Suprapubic skin (tissue), 4 donors: ENCODE measurements at regions not wholly inside any gene's neighbourhood (a gene's known extent, or its start where the extent isn't known, plus 50 kb on each side); places are given as distances from the start of the nearest gene placed in this dataset.

ENCODE experiments used
- DNase-seq, 2 donors: peaks; one replicate each; pipeline ENCODE4 v3.0.0-alpha.2; 2019; ENCODE audit warnings: low spot score in 2 of 2
- H3K27ac ChIP-seq: fragments of 200-600 bp; sonication (generic); one replicate; pipeline ENCODE4 v1.5.1; 2019
- H3K27me3 ChIP-seq: fragments of 200-600 bp; sonication (generic); one replicate; pipeline ENCODE4 v1.5.1; 2019
- H3K36me3 ChIP-seq: fragments of 200-600 bp; sonication (generic); one replicate; pipeline ENCODE4 v1.5.1; 2019
- H3K4me1 ChIP-seq: fragments of 200-600 bp; sonication (generic); one replicate; pipeline ENCODE4 v1.5.1; 2019
- H3K4me3 ChIP-seq: fragments of 200-600 bp; sonication (generic); one replicate; pipeline ENCODE4 v1.5.1; 2019; ENCODE audit warnings: mild to moderate bottlenecking
- H3K9me3 ChIP-seq: fragments of 200-600 bp; sonication (generic); one replicate; pipeline ENCODE4 v1.5.1; 2019
- CTCF ChIP-seq, 2 donors: fragments of 200-600 bp in 1 of 2; fragments of 450-650 bp in 1 of 2; sonication (generic) in 1 of 2; IDR thresholded peaks; one replicate each; pipeline ENCODE4 v1.5.1; 2016 to 2019; ENCODE audit warnings: antibody characterized with exemption in 2 of 2, mild to moderate bottlenecking in 1 of 2, moderate library complexity in 1 of 2
- EP300 ChIP-seq: sonication (generic); formaldehyde crosslinking; IDR thresholded peaks from one replicate; pipeline ENCODE4 v1.6.1; 2017; ENCODE audit warnings: antibody characterized with exemption
- POLR2A ChIP-seq, 2 donors: fragments of 450-650 bp; IDR thresholded peaks; one replicate each; pipeline ENCODE4 v1.6.1; 2017; ENCODE audit warnings: antibody characterized with exemption in 2 of 2, mild to moderate bottlenecking in 2 of 2, moderate library complexity in 2 of 2
- POLR2AphosphoS5 ChIP-seq, 3 donors: sonication (generic); formaldehyde crosslinking; IDR thresholded peaks; one replicate each; pipeline ENCODE4 v1.6.1; 2017; ENCODE audit warnings: antibody characterized with exemption in 3 of 3
- WGBS: methylation state at CpG from one replicate; pipeline ENCODE4 v1.1.5; 2018; 5-methylcytosine and 5-hydroxymethylcytosine counted together

GRCh38 chr3:139236336-139236735 lies 107.5 kb upstream of the MRPS22 start:
- Histone ChIP-seq H3K4me3 (no peak overlapping the region), H3K27me3 (peaks cover 4% of the 10 kb centered on the region), H3K9me3 (no peaks in the 10 kb centered on the region), H3K4me1 (no peaks in the 10 kb centered on the region), H3K36me3 (no peaks in the 10 kb centered on the region), H3K27ac (no peak overlapping the region)
- TF ChIP-seq CTCF (IDR thresholded peaks at IDR 0.05) (no peak), EP300 (no peak), POLR2AphosphoS5 (IDR thresholded peaks at IDR 0.05) (no peak), POLR2A (IDR thresholded peaks at IDR 0.05) (no peak)
- 68% methylated on average over 3 of the region's 3 CpGs for WGBS
- DNase-seq = no peak

DNA sequence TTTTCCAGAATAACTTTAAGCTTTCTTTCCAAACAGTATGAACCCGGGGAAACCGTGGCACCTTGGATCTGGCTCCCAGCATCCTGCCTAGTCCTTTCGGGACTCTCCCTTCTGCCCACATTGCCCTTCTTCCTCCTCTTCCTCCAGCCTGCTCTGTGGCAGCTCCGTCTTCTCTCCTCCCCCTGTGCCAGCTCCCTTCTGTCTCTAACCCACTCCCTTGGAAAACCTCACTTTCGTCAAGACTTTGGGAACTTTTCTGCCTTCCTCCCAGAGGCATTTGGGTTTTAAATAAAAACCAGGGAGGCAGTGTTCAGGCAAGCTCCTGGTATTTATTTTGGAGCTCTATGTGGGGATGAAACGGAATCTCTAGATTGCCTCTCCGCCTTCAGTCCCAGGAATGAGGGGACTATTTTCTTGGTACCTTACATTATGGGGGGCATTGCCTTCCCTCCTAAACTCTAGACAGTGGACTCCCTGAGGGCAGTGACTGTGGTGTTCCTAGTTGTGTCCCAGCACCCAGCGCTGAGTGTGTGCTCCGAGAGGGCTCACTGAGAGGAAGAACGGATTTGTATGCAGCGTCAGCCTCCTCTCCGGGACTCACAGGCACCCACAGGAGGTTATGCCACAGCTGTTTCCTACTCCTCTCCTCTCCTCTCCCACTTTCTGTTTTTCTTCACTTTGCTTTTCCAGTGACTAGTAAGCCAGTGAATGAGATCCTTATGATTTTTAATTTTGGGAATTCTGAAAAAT lies 105.4 kb upstream of the MRPS22 start:
- no peak for TF ChIP-seq POLR2A (IDR thresholded peaks at IDR 0.05)
- no peak for TF ChIP-seq POLR2AphosphoS5 (IDR thresholded peaks at IDR 0.05)
- TF ChIP-seq CTCF (IDR thresholded peaks at IDR 0.05) = no peak
- TF ChIP-seq EP300 = no peak
- no peak overlapping the region for H3K4me3 ChIP-seq
- H3K36me3 ChIP-seq = no peaks in the 10 kb centered on the region
- no peak overlapping the region for H3K27ac ChIP-seq
- no peaks in the 10 kb centered on the region for H3K9me3 ChIP-seq
- 41% methylated on average over 12 of the region's 12 CpGs for WGBS
- no peaks in the 10 kb centered on the region for H3K4me1 ChIP-seq
- H3K27me3 ChIP-seq = peaks cover 7% of the 10 kb centered on the region
- DNase-seq = no peak

DNA sequence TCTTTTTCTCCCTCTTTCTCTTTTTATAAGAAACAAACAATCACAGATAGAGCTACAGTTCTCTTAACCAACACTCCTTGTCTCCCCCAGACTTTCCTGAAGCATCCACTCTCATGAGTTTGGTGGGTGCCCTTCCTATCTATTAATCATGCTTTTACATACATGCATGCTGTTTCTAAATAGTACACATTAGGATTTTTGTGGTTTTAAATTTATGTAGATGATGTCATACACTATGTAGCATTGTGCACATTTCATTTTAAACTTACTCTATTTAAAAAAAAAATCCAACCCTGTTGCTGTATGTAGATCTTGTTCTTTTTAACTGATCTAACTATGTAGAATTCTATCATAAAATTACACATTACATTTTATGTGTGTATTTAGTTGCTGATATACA lies 104.3 kb upstream of the MRPS22 start:
- Histone ChIP-seq H3K4me3 (no peak overlapping the region), H3K9me3 (no peaks in the 10 kb centered on the region), H3K27me3 (peaks cover 7% of the 10 kb centered on the region), H3K4me1 (no peaks in the 10 kb centered on the region), H3K36me3 (no peaks in the 10 kb centered on the region), H3K27ac (no peak overlapping the region)
- TF ChIP-seq POLR2A (IDR thresholded peaks at IDR 0.05) (no peak), POLR2AphosphoS5 (IDR thresholded peaks at IDR 0.05) (no peak), EP300 (no peak), CTCF (IDR thresholded peaks at IDR 0.05) (no peak)
- no peak for DNase-seq

DNA sequence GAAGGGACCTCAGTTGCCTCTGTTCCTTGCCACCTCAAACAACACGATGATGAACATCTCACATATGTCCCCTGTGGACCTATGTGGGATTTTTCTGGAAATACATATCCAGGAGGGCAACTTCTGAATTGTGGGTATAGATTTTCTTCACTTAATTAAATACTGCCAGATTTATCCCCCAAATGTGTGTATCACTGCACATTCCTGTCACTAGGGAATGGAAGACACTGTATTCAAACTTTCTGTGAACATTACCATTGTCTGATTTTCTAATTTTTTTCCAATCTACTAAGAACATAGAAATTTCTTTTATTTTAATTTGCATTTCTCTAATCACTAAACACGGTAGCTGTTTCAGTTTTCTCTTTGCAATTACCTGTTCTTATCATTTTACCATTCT lies 102.0 kb upstream of the MRPS22 start:
- Histone ChIP-seq H3K9me3 (no peaks in the 10 kb centered on the region), H3K4me3 (no peak overlapping the region), H3K4me1 (no peaks in the 10 kb centered on the region), H3K27me3 (peaks cover 7% of the 10 kb centered on the region), H3K36me3 (no peaks in the 10 kb centered on the region), H3K27ac (no peak overlapping the region)
- TF ChIP-seq EP300 (no peak), POLR2AphosphoS5 (IDR thresholded peaks at IDR 0.05) (no peak), CTCF (IDR thresholded peaks at IDR 0.05) (no peak), POLR2A (IDR thresholded peaks at IDR 0.05) (no peak)
- DNase-seq = no peak
- WGBS = 89% methylated on average over 2 of the region's 2 CpGs

- H3K27ac ChIP-seq = no peak overlapping the region
- H3K4me3 ChIP-seq = no peak overlapping the region
- no peaks in the 10 kb centered on the region for H3K4me1 ChIP-seq
- DNase-seq = no peak
- WGBS = 72% methylated on average over 4 of the region's 4 CpGs
- no peaks in the 10 kb centered on the region for H3K36me3 ChIP-seq
- H3K27me3 ChIP-seq = peaks cover 7% of the 10 kb centered on the region
- no peaks in the 10 kb centered on the region for H3K9me3 ChIP-seq
- TF ChIP-seq POLR2A (IDR thresholded peaks at IDR 0.05) = no peak
- no peak for TF ChIP-seq CTCF (IDR thresholded peaks at IDR 0.05)
- TF ChIP-seq POLR2AphosphoS5 (IDR thresholded peaks at IDR 0.05) = no peak
- TF ChIP-seq EP300 = no peak
Observed at GRCh38 chr3:139243710-139244109, 100.1 kb upstream of the MRPS22 start.
